NCI-H748 (cell line): ENCODE measurements at regions not wholly inside any gene's neighbourhood (a gene's known extent, or its start where the extent isn't known, plus 50 kb on each side); places are given as distances from the start of the nearest gene placed in this dataset.

ENCODE experiments used
- DNase-seq: peaks from one replicate; lab custom pipeline; 2025; ENCODE audit not compliant: unreplicated experiment; lab: John Stamatoyannopoulos, UW

- no peak for DNase-seq
Measured at GRCh38 chr6:127053875-127054235, 64.6 kb upstream of the RSPO3 start.

- DNase-seq = no peak
Measured at GRCh38 chr6:127058027-127058426, 60.4 kb upstream of the RSPO3 start.

GRCh38 chr6:127058936-127059335 lies 59.5 kb upstream of the RSPO3 start:
- no peak for DNase-seq
